Neural cell (in vitro differentiated cells): ENCODE measurements at regions not wholly inside any gene's neighbourhood (a gene's known extent, or its start where the extent isn't known, plus 50 kb on each side); places are given as distances from the start of the nearest gene placed in this dataset.

ENCODE experiments used
- CTCF ChIP-seq: fragments of 450-650 bp; IDR thresholded peaks from 2 replicates; pipeline ENCODE4 v1.5.1; 2014; ENCODE audit warnings: antibody characterized with exemption, mild to moderate bottlenecking, moderate library complexity; ENCODE audit not compliant: poor library complexity, severe bottlenecking
- EP300 ChIP-seq: fragments of 450-650 bp; conservative IDR thresholded peaks from 2 replicates; pipeline ENCODE4 v1.6.1; 2014; ENCODE audit warnings: antibody characterized with exemption, mild to moderate bottlenecking, moderate library complexity; ENCODE audit not compliant: poor library complexity, severe bottlenecking
- RAD21 ChIP-seq: fragments of 450-650 bp; conservative IDR thresholded peaks from 2 replicates; pipeline ENCODE4 v1.6.1; 2014; ENCODE audit warnings: antibody characterized with exemption, mild to moderate bottlenecking, moderate library complexity
- TAF1 ChIP-seq: IDR thresholded peaks from 2 replicates; pipeline ENCODE4 v1.6.1; 2012; ENCODE audit warnings: low read depth
- TF ChIP-seq, protein P1 (sequence below): IDR thresholded peaks from 2 replicates; pipeline ENCODE4 v1.6.1; 2012; ENCODE audit warnings: borderline replicate concordance

DNA sequence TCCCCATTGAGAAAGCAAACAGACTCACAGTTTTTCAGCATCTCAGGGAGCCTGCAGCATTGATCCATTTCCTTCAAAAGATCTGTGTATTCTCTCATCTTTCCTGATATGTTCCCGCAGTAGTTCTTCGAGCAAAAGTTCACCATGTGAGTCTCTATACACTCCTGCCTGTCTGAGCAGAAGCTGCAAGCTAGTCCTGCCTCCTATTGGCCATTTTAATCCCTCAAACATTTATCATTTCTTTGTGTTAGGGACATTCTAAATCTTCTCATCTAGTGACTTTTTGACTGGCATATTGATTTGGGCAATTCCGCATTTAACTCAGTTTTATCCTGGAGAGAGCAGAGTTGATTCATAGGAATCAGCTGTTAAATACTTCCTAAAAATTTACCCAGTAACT, 660.4 kb upstream of the KLF12 start:
- TF ChIP-seq CTCF (no peak), RAD21 (no peak), EP300 (no peak), TAF1 (no peak)
- TF ChIP-seq, protein P1, sequence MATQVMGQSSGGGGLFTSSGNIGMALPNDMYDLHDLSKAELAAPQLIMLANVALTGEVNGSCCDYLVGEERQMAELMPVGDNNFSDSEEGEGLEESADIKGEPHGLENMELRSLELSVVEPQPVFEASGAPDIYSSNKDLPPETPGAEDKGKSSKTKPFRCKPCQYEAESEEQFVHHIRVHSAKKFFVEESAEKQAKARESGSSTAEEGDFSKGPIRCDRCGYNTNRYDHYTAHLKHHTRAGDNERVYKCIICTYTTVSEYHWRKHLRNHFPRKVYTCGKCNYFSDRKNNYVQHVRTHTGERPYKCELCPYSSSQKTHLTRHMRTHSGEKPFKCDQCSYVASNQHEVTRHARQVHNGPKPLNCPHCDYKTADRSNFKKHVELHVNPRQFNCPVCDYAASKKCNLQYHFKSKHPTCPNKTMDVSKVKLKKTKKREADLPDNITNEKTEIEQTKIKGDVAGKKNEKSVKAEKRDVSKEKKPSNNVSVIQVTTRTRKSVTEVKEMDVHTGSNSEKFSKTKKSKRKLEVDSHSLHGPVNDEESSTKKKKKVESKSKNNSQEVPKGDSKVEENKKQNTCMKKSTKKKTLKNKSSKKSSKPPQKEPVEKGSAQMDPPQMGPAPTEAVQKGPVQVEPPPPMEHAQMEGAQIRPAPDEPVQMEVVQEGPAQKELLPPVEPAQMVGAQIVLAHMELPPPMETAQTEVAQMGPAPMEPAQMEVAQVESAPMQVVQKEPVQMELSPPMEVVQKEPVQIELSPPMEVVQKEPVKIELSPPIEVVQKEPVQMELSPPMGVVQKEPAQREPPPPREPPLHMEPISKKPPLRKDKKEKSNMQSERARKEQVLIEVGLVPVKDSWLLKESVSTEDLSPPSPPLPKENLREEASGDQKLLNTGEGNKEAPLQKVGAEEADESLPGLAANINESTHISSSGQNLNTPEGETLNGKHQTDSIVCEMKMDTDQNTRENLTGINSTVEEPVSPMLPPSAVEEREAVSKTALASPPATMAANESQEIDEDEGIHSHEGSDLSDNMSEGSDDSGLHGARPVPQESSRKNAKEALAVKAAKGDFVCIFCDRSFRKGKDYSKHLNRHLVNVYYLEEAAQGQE: no peak
